NCI-H1417 treated with DMSO at 0.1 percent for 48 hours (cell line): ENCODE measurements at regions not wholly inside any gene's neighbourhood (a gene's known extent, or its start where the extent isn't known, plus 50 kb on each side); places are given as distances from the start of the nearest gene placed in this dataset.
"Not testable (repeated sequence)": the region's sequence is repeated elsewhere in the genome, so short reads cannot be mapped to it uniquely, and the experiment has no call there.

Source experiments
- DNase-seq: peaks from one replicate; lab custom pipeline; 2025; lab: John Stamatoyannopoulos, UW

DNA sequence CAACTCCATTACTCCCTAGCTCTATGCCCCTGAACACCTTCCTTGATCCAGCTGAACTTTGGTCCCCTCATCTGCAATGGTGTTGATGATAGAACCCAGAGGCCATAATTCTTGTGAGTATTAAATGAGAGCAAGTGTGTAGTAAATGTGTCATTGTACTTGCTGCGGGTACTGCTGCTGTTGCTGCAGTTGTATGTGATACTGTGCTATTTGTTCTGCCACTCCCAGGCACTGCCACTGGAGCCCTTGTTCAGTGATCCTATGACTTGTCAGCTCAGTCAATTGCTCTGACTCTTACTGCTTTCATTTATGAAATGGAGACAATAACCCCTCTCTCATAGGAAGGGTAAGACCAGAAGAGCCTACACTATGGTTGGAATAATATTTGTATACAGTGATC is 136.9 kb upstream of the PLGLB2 start:
- DNase-seq, result not testable (repeated sequence)

DNA sequence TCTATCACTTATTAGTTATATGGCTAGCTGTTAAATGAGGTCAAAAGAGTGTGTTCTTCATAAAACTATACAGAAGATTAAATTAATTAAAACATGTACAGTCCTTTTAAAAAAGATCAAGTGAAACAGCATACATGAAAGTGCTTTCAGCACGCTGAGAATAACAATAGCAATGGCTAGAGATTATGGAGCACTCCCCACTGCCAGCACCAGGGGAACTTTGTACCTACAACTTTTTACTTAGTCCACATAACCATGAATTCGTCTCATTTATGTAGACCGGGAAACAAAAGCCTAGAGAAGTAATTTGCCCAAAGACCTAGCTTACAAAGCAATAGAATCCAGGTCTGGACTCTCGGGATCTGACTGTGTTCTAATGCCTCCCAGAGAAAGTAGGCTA is 136.5 kb upstream of the PLGLB2 start:
- DNase-seq, result not testable (repeated sequence)

DNA sequence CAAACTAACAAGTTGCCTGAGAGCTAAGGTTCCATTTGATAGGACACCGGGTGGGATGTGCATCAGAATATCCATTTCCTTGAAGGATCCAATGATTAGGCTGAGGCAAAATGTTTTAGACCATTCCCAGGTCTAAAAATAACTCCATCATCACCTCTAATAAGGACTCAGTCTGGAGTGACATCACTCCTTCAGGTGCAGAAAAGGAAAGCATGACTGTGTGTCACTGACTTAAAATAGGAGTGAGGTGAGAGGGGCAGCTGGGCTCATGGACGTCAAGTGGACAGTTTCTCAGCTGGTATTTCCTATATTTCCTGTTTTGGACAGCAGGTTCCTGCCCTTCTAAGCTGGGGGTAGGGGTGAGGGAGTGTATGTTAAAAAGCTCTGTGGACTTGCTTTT is 135.9 kb upstream of the PLGLB2 start:
- not testable (repeated sequence) for DNase-seq

DNA sequence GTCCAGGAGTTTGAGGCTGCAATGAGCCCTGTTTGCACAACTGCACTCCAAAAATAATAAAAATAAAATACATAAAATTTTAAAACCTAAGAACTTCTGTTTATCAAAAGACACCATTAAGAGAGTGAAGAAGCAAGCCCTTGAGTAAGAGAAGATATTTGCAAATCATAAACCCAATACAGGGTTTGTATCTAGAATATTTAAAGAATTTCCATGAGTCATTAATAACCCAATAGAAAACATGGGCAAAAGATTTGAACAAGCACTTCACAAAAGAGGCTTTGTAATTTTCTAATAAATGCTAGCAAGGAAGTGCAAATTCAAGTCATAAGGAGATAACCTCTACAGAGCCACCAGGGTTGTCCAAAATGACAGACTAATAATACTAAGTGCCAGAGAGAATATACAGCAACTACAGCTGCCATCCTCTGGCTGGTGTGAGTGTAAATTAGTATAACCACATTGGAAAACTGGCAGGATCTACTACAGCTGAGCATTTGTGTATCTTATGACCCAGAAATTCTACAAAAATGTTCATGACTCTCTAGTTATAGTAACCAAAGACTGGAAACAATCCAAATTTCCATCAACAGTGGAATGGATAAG is 133.0 kb upstream of the PLGLB2 start:
- not testable (repeated sequence) for DNase-seq

DNA sequence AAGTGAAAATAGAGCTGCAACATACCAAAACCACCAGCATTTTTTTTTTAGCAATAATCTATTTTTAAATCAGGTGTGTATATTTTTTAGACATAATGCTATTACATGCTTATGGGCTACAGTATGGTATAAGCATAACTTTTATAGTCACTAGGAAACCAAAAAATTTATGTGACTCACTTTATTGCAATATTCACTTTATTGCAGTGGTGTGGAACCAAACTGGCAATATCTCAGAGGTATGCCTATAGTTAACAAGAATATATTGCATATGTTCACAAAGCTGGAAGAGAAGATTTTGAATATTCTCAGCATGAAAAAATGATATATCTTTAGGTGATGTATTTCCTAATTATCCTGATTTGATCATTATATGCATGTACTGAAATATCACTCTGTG is 128.8 kb upstream of the PLGLB2 start:
- DNase-seq, result not testable (repeated sequence)

DNA sequence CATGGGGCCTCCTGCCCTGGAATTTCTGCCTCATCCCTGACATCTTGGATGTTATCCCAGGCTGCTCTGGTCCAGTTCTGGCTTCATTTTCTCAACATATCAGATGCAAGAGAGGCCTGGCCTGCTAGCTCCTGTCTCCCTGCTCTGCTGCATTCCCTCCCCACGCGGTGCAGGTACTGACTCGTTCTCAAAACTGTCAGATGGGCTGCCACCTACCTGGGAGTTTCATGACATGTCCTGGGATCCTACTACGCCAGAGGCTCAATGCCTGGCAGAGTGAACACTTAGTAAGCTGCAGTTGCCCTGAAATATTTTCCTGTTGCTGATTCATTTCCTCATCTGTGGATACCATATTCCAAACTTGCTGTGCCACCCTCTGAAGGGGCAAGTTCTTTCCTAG is 126.7 kb upstream of the PLGLB2 start:
- DNase-seq, result not testable (repeated sequence)

DNA sequence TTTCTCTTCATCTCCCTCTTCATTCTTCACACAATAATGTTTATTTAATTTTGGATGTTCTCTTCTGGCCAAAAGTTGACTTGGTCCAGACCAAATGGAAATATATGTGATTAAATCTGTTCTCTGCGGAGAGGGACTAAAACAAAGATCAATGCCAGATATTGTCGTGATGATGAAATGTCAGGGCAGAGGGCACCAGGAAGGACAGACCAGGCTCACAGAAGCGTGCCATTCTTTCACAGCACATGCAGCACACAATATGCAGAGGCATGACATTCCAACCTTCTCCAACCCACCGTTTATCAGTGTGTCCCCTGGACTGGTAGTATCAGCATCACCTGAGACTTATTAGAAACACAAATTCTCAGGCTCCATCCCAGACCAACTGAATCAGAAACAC is 125.2 kb upstream of the PLGLB2 start:
- DNase-seq, result not testable (repeated sequence)

DNA sequence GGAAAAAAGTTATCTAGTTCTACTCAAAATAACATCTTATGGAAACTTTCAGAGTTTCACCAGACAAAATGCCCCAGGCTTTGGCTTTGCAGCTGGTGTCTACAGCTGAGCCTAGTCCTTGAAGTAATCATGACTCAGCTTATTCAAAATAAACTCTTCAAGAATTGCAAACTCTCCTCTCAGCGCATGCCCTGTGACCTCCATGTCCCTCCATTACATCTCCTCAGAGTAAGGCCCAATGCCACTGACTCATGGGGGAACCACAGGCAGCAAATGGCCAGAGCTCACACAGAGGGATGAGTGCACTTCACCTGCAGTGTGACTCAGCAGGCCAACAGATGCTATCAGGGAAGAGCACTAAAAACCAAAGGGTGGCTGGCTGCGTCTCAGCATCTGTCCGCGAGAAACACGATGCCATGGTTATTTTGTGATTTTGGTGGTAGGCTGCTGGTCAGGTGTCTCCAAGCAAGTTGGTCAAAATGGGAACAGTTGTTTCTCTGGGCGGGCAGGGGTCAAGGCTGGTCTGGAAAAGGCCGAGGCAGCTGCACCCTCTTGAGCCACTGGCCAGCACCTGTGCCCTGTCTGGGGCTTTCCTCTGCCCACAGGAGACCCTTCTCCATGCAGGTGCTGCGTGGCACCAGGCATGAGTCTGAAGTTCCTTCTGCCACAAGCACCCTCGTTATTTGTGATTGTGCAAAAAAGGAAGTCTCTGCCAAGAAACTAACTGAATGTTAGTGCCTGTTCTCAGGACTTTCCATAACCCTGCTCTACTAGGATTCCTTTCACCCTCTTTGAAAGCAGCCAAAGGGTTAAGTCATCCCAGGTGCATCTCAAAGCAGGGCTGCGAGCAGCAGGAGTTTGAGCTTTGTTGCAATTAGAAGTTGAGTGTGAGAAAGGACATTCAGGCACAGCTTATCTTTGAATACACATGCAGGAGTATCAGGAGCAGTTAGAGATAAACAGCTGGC is 118.1 kb upstream of the PLGLB2 start:
- not testable (repeated sequence) for DNase-seq

DNA sequence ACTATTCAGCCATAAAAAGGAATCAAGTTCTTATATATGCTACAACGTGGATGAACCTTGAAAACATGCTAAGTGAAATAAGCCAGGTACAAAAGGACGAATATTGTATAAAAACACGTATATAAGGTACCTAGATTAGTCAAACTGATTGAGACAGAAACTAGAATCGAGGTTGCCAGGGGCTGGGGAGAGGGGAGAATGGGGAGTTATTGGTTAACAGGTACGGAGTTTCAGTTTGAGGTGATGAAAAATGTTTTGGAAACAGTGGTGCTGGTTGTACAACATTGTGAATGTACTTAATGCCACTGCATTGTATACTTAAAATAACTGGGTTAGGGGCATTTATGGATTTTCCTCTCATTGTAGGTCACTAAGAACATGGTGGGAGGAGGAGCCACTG is 117.0 kb upstream of the PLGLB2 start:
- DNase-seq, result not testable (repeated sequence)

DNA sequence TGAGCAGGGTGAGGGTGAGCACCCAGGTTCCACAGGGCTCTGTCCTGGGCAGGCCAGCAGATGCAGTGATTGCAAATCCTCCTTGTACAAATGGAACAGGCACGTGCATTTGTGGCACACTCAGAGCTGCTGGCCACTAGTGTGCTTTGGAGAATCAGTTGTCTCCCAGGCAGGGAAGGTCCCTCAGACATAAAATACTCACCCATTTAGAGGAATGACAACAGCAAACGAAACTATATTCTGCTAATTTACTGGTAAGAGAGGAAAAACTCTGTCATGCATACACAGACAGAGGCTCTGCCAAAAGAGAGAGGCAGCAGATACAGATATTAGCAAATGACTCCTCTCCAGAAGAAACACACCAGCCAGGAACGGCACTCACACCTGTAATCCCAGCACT is 116.5 kb upstream of the PLGLB2 start:
- DNase-seq, result not testable (repeated sequence)

DNA sequence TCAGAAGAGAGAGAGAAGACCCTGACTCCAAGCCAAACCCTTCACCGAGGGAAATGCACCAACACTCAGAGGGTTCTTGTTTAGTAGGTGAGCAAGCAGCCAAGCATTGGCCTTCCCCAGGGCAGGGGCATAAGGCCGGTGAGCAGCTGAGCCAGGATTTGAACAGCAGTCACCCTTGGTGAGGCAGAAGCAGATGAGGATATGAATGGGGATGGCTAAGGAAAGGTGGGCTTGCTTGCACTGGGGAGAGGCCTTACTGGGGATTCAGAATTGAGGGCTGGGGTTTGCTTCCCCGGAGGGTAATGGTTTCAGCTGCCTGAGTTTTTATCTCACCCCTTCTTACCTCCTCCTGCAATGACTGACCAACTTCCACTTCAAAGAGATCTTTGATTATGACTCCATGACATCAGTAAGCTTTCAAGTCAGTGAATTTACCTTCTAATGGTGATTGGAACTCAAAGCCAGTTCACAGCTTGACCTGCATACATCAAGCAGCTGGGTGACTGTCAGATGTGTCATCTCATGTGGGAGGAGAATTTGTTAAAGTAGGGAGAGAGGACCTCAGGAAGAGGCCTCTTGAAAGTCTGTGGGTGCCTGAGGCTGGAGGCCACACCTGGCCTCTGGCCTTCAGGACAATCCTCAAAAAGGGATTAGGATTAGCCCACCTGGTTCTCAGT is 114.5 kb upstream of the PLGLB2 start:
- DNase-seq, result not testable (repeated sequence)

DNA sequence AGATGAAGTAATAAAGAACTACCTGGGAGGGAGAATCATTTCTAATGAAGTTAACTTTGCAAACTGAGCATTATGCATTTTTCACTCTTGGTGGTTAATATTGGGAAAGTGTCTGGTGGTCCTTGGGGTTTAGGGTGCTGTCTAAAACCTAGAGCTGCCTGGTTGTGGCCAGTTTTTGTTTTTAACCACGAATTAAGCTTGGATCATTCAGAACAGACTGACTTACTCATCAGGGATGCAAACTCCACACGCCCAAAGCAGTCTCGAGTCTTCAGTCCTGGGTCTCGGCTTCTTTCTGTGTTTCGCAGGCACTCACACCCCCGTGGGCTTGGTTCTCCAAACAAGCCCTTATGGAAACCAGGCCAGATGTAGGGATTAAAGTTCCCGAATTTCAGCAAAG is 113.8 kb upstream of the PLGLB2 start:
- DNase-seq, result not testable (repeated sequence)

DNA sequence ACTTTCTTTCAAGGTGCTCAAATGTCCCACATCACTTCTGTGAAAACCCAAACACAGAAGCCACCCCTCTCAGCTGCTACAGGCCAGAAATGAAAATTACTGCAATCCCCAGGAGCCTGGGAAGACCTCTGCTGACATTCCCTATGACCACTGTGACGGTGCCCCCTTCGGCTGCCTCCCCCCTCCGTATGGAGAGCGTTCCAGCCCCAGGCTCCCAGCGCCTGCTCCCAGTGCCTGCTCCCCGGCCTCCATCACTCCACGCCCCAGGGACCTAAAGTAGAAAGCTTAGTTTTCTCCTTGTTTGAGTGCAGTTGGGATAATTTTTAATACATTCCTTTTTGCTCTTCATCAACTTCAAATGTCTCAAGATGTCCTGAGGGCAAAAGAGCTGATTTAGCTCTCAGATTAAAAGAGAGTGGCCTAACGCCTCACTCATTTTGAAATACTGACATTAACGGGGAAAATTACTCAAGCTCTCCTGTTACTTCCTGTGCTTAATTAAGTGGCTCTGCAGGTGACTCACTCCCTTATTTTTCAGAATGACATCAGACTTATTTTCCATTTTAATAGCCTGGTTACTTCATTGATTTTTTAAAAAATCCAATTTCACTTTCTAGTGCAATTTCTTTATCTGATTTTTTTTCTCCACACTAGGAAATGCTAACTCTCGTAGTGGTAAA is 112.8 kb upstream of the PLGLB2 start:
- DNase-seq, result not testable (repeated sequence)

DNA sequence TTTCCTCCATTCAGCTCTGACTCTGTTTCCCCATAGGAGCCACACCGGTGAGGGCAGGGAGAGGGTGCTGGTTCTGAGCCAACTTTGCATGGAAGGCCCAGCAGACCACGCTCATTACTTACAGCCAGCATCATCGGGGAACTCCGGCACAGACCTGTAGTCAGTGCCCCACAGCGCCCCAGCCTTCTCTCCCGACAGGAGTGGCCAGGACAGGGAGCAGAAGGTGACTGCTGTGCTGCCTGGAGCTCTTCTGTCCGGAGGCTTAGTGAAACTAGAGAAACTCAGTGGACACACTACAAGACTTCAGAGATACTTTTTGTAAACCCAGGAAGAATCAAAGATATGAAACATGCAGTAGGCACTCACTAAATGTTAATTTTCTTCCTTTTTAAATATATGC is 111.6 kb upstream of the PLGLB2 start:
- not testable (repeated sequence) for DNase-seq

DNA sequence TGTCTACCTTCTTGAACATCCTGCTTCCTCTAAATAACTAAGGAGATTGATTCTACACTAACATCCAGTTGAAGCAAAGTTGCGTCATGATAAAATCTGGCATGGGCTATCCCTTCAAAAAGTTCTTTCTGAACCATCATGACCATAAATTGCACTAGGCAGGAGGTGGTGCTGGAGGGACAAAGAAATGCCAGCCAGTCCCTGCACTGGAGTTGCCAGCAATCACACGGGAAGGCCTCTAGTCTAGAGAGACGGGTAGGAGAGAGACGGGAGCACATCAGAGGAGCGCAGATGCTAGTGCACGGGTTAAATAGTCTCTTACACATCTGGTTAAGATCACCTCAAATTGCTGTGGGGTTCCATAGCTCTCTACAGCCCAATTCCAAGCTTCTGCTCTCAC is 111.2 kb upstream of the PLGLB2 start:
- DNase-seq, result not testable (repeated sequence)

DNA sequence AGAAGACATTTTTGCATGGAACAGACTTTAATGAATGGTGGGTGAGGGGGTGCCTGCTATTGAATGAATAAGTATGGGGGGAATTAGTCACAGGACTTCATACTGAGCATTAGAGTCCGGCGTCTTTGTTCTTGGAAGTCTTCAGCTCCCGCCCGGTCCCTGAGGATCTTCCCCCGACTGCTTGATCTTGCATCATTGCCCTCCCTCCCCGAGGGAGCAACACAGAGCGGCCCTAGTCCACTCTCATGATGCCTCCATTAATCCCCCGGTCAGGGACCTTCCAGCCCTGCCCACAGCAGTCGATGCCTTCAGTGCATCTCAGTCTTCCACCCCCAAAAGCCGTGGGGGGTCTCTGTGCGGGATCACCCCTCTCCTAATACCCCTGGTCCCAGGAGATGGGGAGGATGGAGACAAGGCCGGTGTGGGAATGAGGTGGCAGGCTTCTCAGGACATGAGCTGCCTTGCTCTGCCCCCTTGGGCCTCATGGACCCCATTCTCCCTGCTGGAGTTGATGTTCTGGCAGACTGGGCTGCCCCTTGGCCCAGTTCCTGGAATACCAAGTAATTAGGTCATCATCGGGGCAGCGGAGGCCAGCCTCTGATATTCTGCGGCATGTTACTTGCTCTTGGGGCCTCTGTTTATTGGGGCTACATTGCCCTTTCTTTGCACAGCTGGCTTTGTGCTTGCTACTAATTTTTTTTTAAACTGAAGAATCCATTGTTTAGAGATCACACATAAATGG is 110.5 kb upstream of the PLGLB2 start:
- not testable (repeated sequence) for DNase-seq

DNA sequence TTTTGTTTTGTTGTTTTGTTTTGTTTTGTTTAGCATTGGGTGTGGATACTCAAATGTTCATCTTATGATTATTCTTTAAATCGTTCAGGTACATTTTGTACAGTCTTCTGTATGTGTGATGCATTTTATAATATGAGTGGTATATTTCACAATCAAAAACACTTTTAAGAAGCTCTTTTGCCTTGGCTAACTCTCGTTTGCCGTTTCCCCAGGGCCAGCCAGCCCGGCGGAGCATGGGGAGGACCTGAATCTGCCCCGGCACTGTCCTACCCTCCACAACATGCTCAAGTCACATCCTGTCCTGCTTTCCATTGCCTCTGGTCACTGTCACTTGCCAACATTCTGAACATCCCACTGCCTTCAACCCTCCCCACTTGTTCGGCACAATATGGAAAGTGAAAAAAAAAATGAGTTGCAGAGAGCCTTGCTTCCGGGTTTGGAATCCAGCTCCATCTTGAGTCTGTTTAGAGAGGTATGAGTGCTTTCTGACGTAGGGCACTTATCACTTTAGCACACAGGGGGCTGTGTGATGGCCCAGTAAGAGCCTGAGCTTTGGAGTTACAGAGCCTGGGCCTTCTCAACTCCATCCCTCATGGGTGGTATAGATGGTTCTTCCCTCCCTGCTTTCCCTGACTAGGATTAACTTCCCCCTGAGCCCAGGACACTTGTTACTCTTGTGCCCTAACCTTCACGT is 109.6 kb upstream of the PLGLB2 start:
- DNase-seq, result not testable (repeated sequence)

DNA sequence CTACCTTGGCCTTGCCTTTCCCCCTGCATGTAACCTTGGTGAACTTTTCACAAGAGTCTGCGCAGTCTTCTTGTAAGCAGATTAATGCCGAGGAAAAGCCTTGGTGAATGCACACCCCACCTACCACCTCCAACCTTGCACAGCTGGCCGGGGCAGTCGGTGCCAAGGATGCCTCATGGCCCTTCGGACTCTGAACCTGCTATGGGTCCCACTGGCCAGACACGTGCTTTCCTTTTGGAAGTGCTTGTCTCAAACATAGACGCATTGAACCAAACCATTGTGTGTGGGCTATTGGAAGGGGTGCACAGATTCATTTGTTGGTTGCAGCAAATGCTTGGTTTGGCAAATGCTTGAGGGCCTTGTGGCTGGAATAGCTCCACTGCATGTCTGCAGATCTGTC is 109.0 kb upstream of the PLGLB2 start:
- not testable (repeated sequence) for DNase-seq

DNA sequence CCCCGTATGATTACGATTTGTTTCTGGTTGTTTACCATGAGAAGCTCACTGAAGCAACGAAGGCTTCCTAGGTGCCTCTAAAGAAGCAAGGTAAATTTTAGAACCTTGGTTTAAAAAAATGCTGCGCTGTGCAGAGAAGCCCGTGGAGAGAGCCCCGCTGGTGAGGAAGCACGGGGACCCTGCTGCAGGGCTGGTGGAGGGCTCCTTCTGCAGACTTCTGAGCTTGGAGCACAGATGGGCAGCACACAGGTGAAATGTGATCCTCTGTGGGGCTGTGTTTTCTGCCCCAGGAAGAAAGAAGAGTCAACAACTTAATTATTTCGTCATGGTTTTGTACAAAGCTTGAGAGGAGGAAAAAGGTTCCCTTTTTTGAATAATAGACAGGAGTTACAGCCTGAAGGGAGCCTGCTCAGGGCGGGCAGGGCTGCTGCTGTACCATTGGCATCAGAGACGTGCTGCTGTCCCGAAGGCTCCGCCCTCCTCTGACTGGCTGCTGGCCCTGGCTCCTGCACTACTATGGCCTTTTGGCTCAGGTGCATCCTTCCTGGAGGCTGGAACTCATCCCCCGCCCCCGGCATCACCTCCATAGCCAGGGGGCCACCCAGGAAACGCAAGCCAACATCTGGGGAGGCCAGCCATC is 108.0 kb upstream of the PLGLB2 start:
- DNase-seq, result not testable (repeated sequence)

DNA sequence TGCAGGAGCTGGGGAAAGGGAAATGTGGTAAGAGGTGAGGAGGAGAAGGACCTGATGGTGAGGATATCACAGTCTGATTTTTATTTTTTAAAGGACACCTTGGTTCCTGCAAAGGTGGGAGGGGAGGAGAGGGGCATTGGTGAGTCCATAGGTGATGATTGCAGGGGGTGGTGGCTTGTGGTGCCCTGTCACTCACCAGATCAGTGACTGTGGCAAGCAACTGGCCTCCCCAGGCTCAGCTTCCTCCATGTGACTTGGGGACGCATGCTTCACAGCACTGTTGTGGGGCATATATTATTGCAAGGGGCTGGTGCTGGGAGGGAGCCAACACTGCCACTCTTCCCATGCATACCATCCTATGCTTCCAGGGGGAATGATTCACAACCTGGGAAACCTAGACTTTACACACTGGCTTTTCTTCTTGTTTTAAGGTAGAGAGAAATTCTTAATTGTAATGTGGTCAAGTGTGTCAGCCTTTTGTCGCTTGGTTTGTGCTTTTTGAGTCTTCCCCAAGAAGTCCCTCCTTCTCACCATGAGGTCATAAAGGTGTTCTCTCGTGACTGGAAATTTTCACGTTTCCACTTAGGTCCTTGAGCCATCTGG is 106.8 kb upstream of the PLGLB2 start:
- not testable (repeated sequence) for DNase-seq
